Renal cortical epithelial cell (primary cell): ENCODE measurements at regions not wholly inside any gene's neighbourhood (a gene's known extent, or its start where the extent isn't known, plus 50 kb on each side); places are given as distances from the start of the nearest gene placed in this dataset.

Source experiments
- DNase-seq: peaks from one replicate; pipeline ENCODE4 v3.0.0-alpha.2; 2011; ENCODE audit warnings: low read depth

DNA sequence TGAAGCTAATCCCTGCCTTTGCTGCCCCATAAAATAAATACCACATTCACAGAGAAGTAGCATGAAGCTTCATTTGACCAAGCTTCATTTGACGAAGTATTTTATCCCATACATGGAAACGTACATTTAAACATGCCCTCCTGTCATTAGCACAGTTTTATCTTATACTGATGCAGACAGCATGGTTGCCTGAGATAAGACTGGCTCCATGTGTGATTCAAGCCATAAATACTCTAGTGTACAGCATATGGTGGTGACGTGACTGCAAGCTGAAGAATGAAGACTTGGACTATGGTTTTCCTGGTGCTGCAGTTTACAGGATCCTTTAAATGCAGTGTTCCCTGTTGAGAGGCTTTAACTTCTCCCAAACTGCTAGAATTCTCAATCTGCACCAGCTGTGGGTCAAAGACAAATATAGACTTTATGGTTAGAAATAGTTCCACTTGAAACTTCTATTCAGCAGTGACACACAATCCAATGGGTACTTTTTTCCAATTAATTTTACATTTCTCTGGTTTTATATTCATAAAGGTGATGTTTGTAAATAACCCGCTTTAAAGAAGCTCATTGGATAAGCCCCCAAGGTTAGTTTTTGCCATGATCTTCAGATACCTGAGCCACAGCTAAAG is 64.9 kb downstream of the CYB561 start:
- DNase-seq: no peak

DNA sequence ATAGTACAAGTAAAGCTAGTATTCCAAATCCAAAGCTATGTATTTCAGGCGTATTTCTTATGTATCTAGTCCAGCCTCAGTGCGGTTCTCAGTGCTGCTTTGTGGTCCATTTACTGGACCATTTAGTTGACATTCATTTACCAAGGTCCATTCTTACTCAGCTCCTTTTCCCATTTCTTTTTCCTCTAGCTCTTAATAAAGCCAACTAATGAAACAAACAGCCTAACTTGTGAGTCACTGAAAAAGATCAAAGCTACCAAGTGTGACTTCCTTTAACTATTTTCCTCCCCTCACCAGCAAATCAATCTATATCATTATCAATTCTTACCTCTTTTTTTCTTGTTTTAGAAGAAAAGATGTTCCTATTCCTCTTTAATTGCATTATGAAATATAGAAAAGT is 64.0 kb downstream of the CYB561 start:
- DNase-seq: peak; percentile 92
